Naive thymus-derived CD4-positive, alpha-beta T cell (primary cell): ENCODE measurements at regions not wholly inside any gene's neighbourhood (a gene's known extent, or its start where the extent isn't known, plus 50 kb on each side); places are given as distances from the start of the nearest gene placed in this dataset.

Experiments used
- ATAC-seq: fragments of 150-1000 bp; cut with Tn5 transposase; 2 replicates; pipeline ENCODE4 v1.10.0; 2021; ENCODE audit warnings: mild to moderate bottlenecking, moderate library complexity
- CTCF ChIA-PET: fragments of 350-600 bp; sonication (Branson Sonifier 250); formaldehyde crosslinking; loops from one replicate; lab custom pipeline; 2021; ENCODE audit warnings: antibody characterized with exemption; lab: Charles Lee
- POLR2A ChIA-PET: fragments of 350-600 bp; sonication (Branson Sonifier 250); formaldehyde crosslinking; loops from one replicate; lab custom pipeline; 2021; ENCODE audit warnings: antibody characterized with exemption, inconsistent platforms; lab: Charles Lee
- DNase-seq, 9 donors: peaks; one replicate each; pipeline versions ENCODE4 v3.0.0 to v3.0.0-alpha.2; 2020 to 2022; ENCODE audit warnings: mixed read lengths in 1 of 9
- H3K27ac ChIP-seq: one replicate; pipeline ENCODE4 v1.7.0; 2013; ENCODE audit warnings: mild to moderate bottlenecking, low read depth, low read length, moderate library complexity
- H3K27me3 ChIP-seq, 2 donors: one replicate each; pipeline ENCODE4 v1.7.0; 2013; ENCODE audit warnings: low read length in 2 of 2, mild to moderate bottlenecking in 2 of 2, moderate library complexity in 2 of 2; ENCODE audit not compliant: control insufficient read depth in 2 of 2, insufficient read depth in 2 of 2
- H3K36me3 ChIP-seq, 3 experiments: 1 replicate in 2 of 3; 2 replicates in 1 of 3; pipeline ENCODE4 v1.7.0; 2013; ENCODE audit warnings: low read length in 3 of 3, mild to moderate bottlenecking in 3 of 3, moderate library complexity in 1 of 3; ENCODE audit not compliant: insufficient read depth in 3 of 3, control insufficient read depth in 2 of 3
- H3K4me1 ChIP-seq, 2 donors: one replicate each; pipeline ENCODE4 v1.7.0; 2013; ENCODE audit warnings: low read length in 2 of 2, mild to moderate bottlenecking in 2 of 2, moderate library complexity in 1 of 2; ENCODE audit not compliant: control insufficient read depth in 2 of 2, insufficient read depth in 2 of 2
- H3K4me3 ChIP-seq: 2 replicates; pipeline ENCODE4 v1.7.0; 2013; ENCODE audit warnings: mild to moderate bottlenecking, low read length
- H3K9me3 ChIP-seq, 3 experiments: 1 replicate in 2 of 3; 2 replicates in 1 of 3; pipeline ENCODE4 v1.7.0; 2013; ENCODE audit warnings: low read length in 3 of 3; ENCODE audit not compliant: control insufficient read depth in 2 of 3
- H3K27ac Mint-ChIP-seq, 9 donors: one replicate each; pipeline ENCODE4 v1.8.0; 2020 to 2022; ENCODE audit warnings: mixed read lengths in 9 of 9, mild to moderate bottlenecking in 8 of 9, moderate library complexity in 5 of 9, inconsistent platforms in 2 of 9
- H3K27me3 Mint-ChIP-seq, 5 donors: one replicate each; pipeline ENCODE4 v1.8.0; 2021 to 2022; ENCODE audit warnings: mixed read lengths in 5 of 5, mild to moderate bottlenecking in 1 of 5
- H3K36me3 Mint-ChIP-seq, 5 donors: one replicate each; pipeline ENCODE4 v1.8.0; 2020 to 2022; ENCODE audit warnings: mixed read lengths in 5 of 5, mild to moderate bottlenecking in 3 of 5, inconsistent platforms in 1 of 5
- H3K4me1 Mint-ChIP-seq, 7 donors: one replicate each; pipeline ENCODE4 v1.8.0; 2020 to 2022; ENCODE audit warnings: mixed read lengths in 7 of 7, mild to moderate bottlenecking in 3 of 7, inconsistent platforms in 1 of 7
- H3K4me3 Mint-ChIP-seq, 10 donors: one replicate each; pipeline ENCODE4 v1.8.0; 2020 to 2022; ENCODE audit warnings: mild to moderate bottlenecking in 10 of 10, mixed read lengths in 10 of 10, moderate library complexity in 6 of 10, inconsistent platforms in 2 of 10
- H3K9me3 Mint-ChIP-seq, 11 donors: one replicate each; pipeline ENCODE4 v1.8.0; 2020 to 2022; ENCODE audit warnings: mixed read lengths in 11 of 11, mild to moderate bottlenecking in 4 of 11, inconsistent platforms in 1 of 11, moderate library complexity in 1 of 11
- intact Hi-C, 2 donors: fragments of 100-400 bp; cut with micrococcal nuclease; formaldehyde crosslinking; loops; one replicate each; pipeline ENCODE4 v1.15.1; 2023

DNA sequence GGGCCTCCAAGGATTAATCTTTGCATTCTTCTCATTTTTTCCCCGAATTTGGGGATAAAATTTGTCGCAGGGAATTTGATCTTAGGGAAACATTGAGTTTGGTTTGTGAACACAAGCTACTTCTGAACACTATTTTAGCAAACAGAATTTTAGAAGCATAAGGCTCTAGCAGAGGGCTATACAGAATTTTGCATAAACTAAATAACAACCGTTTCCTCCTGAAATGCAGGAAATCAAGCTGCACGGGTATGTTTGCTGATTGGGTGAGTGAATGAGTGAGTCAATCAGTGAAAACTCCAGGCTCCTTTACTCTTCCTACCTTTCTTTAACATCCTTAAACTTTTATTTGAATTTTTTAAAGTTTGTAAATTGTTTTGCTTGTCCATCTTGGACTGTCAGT lies 81.3 kb upstream of the GNAO1 start:
- Histone ChIP-seq H3K9me3 (no peaks in the 10 kb centered on the region), H3K4me1 (no peaks in the 10 kb centered on the region), H3K36me3 (no peaks in the 10 kb centered on the region), H3K4me3 (no peak overlapping the region), H3K27ac (no peak overlapping the region), H3K27me3 (no peaks in the 10 kb centered on the region)
- H3K4me1 Mint-ChIP-seq: no peaks in the 10 kb centered on the region
- no peak for ATAC-seq
- intact Hi-C loops: no loop called here
- H3K9me3 Mint-ChIP-seq: peaks cover 0 to 3% (median 0%) of the 10 kb centered on the region in 11 donors
- peaks cover 5 to 30% (median 11%) of the 10 kb centered on the region in 5 donors for H3K27me3 Mint-ChIP-seq
- no peak for DNase-seq
- H3K36me3 Mint-ChIP-seq: no peaks in the 10 kb centered on the region
- no peak overlapping the region for H3K4me3 Mint-ChIP-seq
- ChIA-PET CTCF (no interaction called here), POLR2A (no interaction called here)
- H3K27ac Mint-ChIP-seq: no peak overlapping the region

DNA sequence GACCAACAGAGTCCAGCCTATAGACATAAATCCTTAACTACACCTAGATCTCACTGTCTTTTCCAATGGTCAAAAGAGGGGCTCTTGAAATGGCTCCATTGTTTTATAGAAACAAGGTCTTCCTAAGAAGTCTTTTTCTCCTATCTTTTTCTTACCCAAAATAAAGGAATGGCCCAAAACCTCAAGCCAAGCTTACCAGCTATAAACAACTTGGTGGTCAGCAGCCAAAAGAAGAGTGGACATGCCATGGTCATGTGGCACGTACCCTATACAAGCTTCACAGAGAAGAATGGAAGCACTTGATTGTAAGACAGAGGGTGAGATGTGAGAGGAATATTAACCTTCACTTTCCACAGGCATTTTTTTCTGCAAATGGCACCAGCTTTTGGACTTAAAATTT lies 82.1 kb upstream of the GNAO1 start:
- intact Hi-C loops: no loop called here
- H3K4me3 ChIP-seq: no peak overlapping the region
- no peaks in the 10 kb centered on the region for H3K36me3 ChIP-seq
- H3K4me1 ChIP-seq: no peaks in the 10 kb centered on the region
- Mint-ChIP-seq H3K27me3 (peaks cover 5 to 24% (median 11%) of the 10 kb centered on the region in 5 donors), H3K27ac (no peak overlapping the region), H3K4me1 (no peaks in the 10 kb centered on the region), H3K9me3 (peaks cover 0 to 3% (median 0%) of the 10 kb centered on the region in 11 donors), H3K36me3 (no peaks in the 10 kb centered on the region), H3K4me3 (no peak overlapping the region)
- H3K9me3 ChIP-seq: no peaks in the 10 kb centered on the region
- H3K27me3 ChIP-seq: no peaks in the 10 kb centered on the region
- ChIA-PET POLR2A (no interaction called here), CTCF (no interaction called here)
- DNase-seq (no peak), ATAC-seq (no peak)
- no peak overlapping the region for H3K27ac ChIP-seq

GRCh38 chr16:56108724-56109123 lies 82.6 kb upstream of the GNAO1 start:
- Histone ChIP-seq H3K9me3 (no peaks in the 10 kb centered on the region), H3K36me3 (no peaks in the 10 kb centered on the region), H3K27me3 (no peaks in the 10 kb centered on the region), H3K4me3 (no peak overlapping the region), H3K4me1 (no peaks in the 10 kb centered on the region), H3K27ac (no peak overlapping the region)
- H3K4me1 Mint-ChIP-seq: no peaks in the 10 kb centered on the region
- no peak overlapping the region for H3K27ac Mint-ChIP-seq
- DNase-seq (no peak), ATAC-seq (no peak)
- peaks cover 0 to 3% (median 0%) of the 10 kb centered on the region in 11 donors for H3K9me3 Mint-ChIP-seq
- ChIA-PET POLR2A (no interaction called here), CTCF (no interaction called here)
- intact Hi-C loops: no loop called here
- H3K4me3 Mint-ChIP-seq: no peak overlapping the region
- no peaks in the 10 kb centered on the region for H3K36me3 Mint-ChIP-seq
- peaks cover 5 to 24% (median 11%) of the 10 kb centered on the region in 5 donors for H3K27me3 Mint-ChIP-seq

DNA sequence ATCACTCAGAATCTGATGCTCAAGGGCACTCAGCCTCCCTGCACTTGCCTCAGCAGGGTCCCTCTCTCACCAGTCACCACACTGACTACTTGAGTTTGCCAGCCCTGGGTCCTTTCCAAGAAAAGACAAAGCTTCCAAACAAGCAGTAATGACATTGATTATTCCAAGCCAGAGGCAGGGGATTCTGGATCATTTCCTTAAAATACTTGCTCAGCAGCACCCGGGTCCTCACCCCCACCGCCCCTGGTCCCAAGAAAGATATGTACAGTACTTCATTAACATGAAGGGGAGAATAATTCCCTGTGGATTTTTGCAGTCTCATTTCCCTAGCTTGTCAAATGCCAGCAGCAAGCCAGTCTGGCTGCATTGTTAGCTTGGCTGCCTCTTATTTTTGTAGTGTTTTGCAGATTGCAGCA lies 83.2 kb upstream of the GNAO1 start:
- intact Hi-C loops: no loop called here
- no peaks in the 10 kb centered on the region for H3K36me3 Mint-ChIP-seq
- H3K27me3 Mint-ChIP-seq: peaks cover 5 to 24% (median 11%) of the 10 kb centered on the region in 5 donors
- H3K27ac Mint-ChIP-seq: no peak overlapping the region
- Histone ChIP-seq H3K9me3 (no peaks in the 10 kb centered on the region), H3K4me1 (no peaks in the 10 kb centered on the region), H3K36me3 (no peaks in the 10 kb centered on the region), H3K27ac (no peak overlapping the region), H3K4me3 (no peak overlapping the region), H3K27me3 (no peaks in the 10 kb centered on the region)
- POLR2A ChIA-PET: no interaction called here
- DNase-seq (no peak), ATAC-seq (no peak)
- H3K4me3 Mint-ChIP-seq: no peak overlapping the region
- no peaks in the 10 kb centered on the region for H3K4me1 Mint-ChIP-seq
- CTCF ChIA-PET: no interaction called here
- peaks cover 0 to 3% (median 0%) of the 10 kb centered on the region in 11 donors for H3K9me3 Mint-ChIP-seq

GRCh38 chr16:56106527-56106926 lies 84.8 kb upstream of the GNAO1 start:
- H3K4me1 Mint-ChIP-seq: no peaks in the 10 kb centered on the region
- Histone ChIP-seq H3K27me3 (no peaks in the 10 kb centered on the region), H3K4me1 (no peaks in the 10 kb centered on the region), H3K9me3 (no peaks in the 10 kb centered on the region), H3K36me3 (no peaks in the 10 kb centered on the region), H3K4me3 (no peak overlapping the region), H3K27ac (no peak overlapping the region)
- ChIA-PET CTCF (no interaction called here), POLR2A (no interaction called here)
- no peak overlapping the region for H3K4me3 Mint-ChIP-seq
- H3K27ac Mint-ChIP-seq: no peak overlapping the region
- peaks cover 0 to 2% (median 0%) of the 10 kb centered on the region in 11 donors for H3K9me3 Mint-ChIP-seq
- H3K36me3 Mint-ChIP-seq: no peaks in the 10 kb centered on the region
- intact Hi-C loops: no loop called here
- peaks cover 4 to 26% (median 11%) of the 10 kb centered on the region in 5 donors for H3K27me3 Mint-ChIP-seq
- ATAC-seq: no peak
- DNase-seq: no peak

GRCh38 chr16:56102906-56103305 lies 88.4 kb upstream of the GNAO1 start:
- CTCF ChIA-PET: no interaction called here
- H3K4me1 Mint-ChIP-seq: no peaks in the 10 kb centered on the region

DNA sequence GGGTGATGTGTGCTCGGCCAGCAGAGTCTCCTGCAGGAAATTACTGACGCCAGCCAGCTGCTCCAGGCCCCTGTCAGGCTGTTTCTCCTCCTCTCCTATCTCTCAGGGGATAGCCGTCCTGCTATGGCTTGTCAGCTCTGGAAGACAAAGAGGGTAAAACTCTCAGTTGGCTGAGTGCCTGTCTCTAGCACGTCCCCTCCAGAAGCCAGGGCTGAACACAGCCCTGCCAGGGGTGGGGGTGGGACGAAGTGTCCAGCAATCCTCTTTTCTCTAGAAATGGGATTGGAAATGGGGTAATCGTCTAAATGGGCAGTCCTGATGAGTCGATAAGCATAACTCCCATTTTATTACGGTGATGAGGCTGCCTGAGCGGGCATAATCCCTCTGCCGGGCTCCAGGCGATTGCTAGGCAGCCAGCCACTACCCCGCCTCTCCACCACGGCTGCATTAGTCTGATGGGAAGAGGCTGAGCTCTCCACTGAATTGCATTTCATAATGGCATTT lies 89.1 kb upstream of the GNAO1 start:
- H3K9me3 Mint-ChIP-seq: peaks cover 0 to 2% (median 0%) of the 10 kb centered on the region in 11 donors
- ChIA-PET POLR2A (no interaction called here), CTCF (no interaction called here)
- H3K27ac Mint-ChIP-seq: no peak overlapping the region
- ATAC-seq: no peak
- DNase-seq: no peak
- no peak overlapping the region for H3K4me3 ChIP-seq
- no peaks in the 10 kb centered on the region for H3K36me3 Mint-ChIP-seq
- no peaks in the 10 kb centered on the region for H3K4me1 Mint-ChIP-seq
- H3K4me1 ChIP-seq: no peaks in the 10 kb centered on the region
- intact Hi-C loops: no loop called here
- no peaks in the 10 kb centered on the region for H3K36me3 ChIP-seq
- no peak overlapping the region for H3K4me3 Mint-ChIP-seq
- H3K9me3 ChIP-seq: no peaks in the 10 kb centered on the region
- peaks cover 8 to 28% (median 17%) of the 10 kb centered on the region in 5 donors for H3K27me3 Mint-ChIP-seq
- H3K27me3 ChIP-seq: no peaks in the 10 kb centered on the region
- H3K27ac ChIP-seq: no peak overlapping the region

More at GRCh38 chr16:56102906-56103305, 88.4 kb upstream of the GNAO1 start:
- peaks cover 0 to 2% (median 0%) of the 10 kb centered on the region in 11 donors for H3K9me3 Mint-ChIP-seq
- H3K27me3 Mint-ChIP-seq: peaks cover 10 to 31% (median 12%) of the 10 kb centered on the region in 5 donors
- DNase-seq (no peak), ATAC-seq (no peak)
- H3K27me3 ChIP-seq: no peaks in the 10 kb centered on the region
- no peaks in the 10 kb centered on the region for H3K36me3 ChIP-seq
- H3K4me1 ChIP-seq: no peaks in the 10 kb centered on the region
- POLR2A ChIA-PET: no interaction called here
- no peak overlapping the region for H3K27ac Mint-ChIP-seq
- no peaks in the 10 kb centered on the region for H3K36me3 Mint-ChIP-seq
- no peak overlapping the region for H3K4me3 Mint-ChIP-seq
- H3K9me3 ChIP-seq: no peaks in the 10 kb centered on the region
- intact Hi-C loops: no loop called here
- H3K27ac ChIP-seq: no peak overlapping the region
- no peak overlapping the region for H3K4me3 ChIP-seq
